HFFc6 (cell line): ENCODE measurements at regions not wholly inside any gene's neighbourhood (a gene's known extent, or its start where the extent isn't known, plus 50 kb on each side); places are given as distances from the start of the nearest gene placed in this dataset.
"Not testable (repeated sequence)": the region's sequence is repeated elsewhere in the genome, so short reads cannot be mapped to it uniquely, and the experiment has no call there.

ENCODE experiments used
- DNase-seq: peaks from one replicate; pipeline ENCODE4 v3.0.0-alpha.2; 2018
- H3K27ac Mint-ChIP-seq: 2 replicates; pipeline ENCODE4 v1.8.0; 2020; ENCODE audit warnings: mild to moderate bottlenecking, mixed read lengths
- H3K27me3 Mint-ChIP-seq: 2 replicates; pipeline ENCODE4 v1.8.0; 2021; ENCODE audit warnings: mild to moderate bottlenecking, moderate library complexity, mixed read lengths; ENCODE audit not compliant: insufficient read depth
- H3K36me3 Mint-ChIP-seq: 2 replicates; pipeline ENCODE4 v1.8.0; 2021; ENCODE audit warnings: low read depth, mixed read lengths
- H3K4me1 Mint-ChIP-seq: 2 replicates; pipeline ENCODE4 v1.8.0; 2020; ENCODE audit warnings: low read depth, mixed read lengths
- H3K4me3 Mint-ChIP-seq: 2 replicates; pipeline ENCODE4 v1.8.0; 2020; ENCODE audit warnings: mild to moderate bottlenecking, moderate library complexity, mixed read lengths
- H3K9me3 Mint-ChIP-seq: 2 replicates; pipeline ENCODE4 v1.8.0; 2020; ENCODE audit warnings: mild to moderate bottlenecking, mixed read lengths
- TF ChIP-seq, protein P1 (sequence below): fragments of 200-600 bp; sonication (generic); IDR thresholded peaks from 2 replicates; pipeline ENCODE4 v1.5.0; 2021; ENCODE audit warnings: antibody characterized with exemption, mild to moderate bottlenecking

DNA sequence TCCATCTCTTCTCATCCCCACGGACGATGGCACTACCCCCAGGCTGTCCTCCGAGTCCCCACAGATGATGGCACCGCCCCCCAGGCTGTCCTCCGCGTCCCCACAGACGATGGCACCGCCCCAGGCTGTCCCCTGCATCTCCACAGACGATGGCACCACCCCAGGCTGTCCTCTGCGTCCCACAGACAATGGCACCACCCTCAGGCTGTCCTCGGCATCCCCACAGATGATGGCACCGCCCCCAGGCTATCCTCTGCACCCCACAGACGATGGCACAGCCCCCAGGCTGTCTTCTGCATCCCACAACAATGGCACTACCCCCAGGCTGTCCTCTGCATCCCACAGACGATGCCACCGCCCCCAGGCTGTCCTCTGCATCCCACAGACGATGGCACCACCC lies 57.4 kb upstream of the PTCH1 start:
- no peak overlapping the region for H3K4me3 Mint-ChIP-seq
- H3K27ac Mint-ChIP-seq = no peak overlapping the region
- H3K9me3 Mint-ChIP-seq = no peaks in the 10 kb centered on the region
- peaks cover 18% of the 10 kb centered on the region for H3K4me1 Mint-ChIP-seq
- H3K36me3 Mint-ChIP-seq = no peaks in the 10 kb centered on the region
- no peak for DNase-seq
- TF ChIP-seq, protein P1, sequence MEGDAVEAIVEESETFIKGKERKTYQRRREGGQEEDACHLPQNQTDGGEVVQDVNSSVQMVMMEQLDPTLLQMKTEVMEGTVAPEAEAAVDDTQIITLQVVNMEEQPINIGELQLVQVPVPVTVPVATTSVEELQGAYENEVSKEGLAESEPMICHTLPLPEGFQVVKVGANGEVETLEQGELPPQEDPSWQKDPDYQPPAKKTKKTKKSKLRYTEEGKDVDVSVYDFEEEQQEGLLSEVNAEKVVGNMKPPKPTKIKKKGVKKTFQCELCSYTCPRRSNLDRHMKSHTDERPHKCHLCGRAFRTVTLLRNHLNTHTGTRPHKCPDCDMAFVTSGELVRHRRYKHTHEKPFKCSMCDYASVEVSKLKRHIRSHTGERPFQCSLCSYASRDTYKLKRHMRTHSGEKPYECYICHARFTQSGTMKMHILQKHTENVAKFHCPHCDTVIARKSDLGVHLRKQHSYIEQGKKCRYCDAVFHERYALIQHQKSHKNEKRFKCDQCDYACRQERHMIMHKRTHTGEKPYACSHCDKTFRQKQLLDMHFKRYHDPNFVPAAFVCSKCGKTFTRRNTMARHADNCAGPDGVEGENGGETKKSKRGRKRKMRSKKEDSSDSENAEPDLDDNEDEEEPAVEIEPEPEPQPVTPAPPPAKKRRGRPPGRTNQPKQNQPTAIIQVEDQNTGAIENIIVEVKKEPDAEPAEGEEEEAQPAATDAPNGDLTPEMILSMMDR = no peak
- peaks cover 14% of the 10 kb centered on the region for H3K27me3 Mint-ChIP-seq

DNA sequence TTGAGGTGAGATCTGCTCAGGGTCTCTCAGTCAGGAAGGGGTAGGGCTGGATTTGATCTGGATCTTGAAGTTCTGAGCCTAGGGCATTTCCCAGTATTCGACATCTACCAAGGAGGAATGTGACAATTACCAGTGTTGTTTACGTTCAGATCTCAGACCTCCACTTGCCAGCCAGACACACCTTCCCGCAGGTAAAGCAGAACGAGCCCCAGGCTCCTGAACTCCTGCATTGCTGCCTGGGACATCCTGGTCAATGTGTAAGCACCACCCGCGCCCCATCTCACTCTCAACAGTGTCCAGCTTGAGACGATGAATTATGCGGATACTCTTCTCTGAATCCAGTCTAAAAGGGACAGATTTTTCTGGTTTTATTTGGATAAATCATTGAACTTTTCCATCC lies 56.7 kb upstream of the PTCH1 start:
- DNase-seq = no peak
- H3K36me3 Mint-ChIP-seq = no peaks in the 10 kb centered on the region

DNA sequence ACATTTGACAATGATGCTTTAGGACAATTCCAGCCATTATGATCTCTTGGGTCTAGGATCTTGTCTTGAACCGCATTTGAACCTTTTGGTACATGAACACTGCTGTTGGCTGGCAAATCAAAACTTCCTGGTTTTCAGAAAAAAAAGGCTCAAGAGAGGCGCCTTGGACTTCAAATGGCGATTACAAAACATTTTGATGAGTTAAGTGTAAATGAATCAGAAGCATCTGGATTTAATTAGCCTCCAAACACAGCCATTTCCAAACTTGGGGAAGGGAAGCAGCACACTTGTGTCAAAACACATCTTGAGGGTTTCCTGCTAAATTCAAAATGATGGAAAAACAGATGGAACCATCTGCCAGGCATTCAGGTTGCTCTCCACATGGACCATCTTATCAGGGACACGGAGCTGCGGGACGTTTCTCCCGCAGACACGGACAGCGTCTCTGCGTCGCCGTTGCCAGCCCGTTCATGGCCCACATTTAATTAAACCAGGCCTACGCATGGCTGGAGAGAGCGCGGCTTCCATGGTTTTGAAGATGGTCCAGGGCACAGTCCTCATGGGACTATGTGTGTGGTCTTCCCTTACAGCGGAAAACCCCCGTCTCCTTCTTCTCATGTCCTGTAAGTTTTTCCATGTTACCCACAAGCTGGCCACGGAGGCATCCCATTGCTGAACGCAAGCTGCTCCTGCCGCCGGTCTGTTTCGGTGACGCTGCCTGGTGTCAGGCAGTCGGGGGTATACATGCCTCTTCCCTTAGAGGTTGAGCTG lies 55.8 kb upstream of the PTCH1 start:
- DNase-seq = peak; percentile 4
- Mint-ChIP-seq H3K9me3 (no peaks in the 10 kb centered on the region), H3K27me3 (peaks cover 9% of the 10 kb centered on the region), H3K36me3 (no peaks in the 10 kb centered on the region), H3K4me1 (peaks cover 18% of the 10 kb centered on the region), H3K4me3 (no peak overlapping the region), H3K27ac (no peak overlapping the region)
- TF ChIP-seq, protein P1 = no peak

More for the DNA sequence above, 56.7 kb upstream of the PTCH1 start:
- Mint-ChIP-seq H3K4me3 (no peak overlapping the region), H3K27me3 (peaks cover 14% of the 10 kb centered on the region), H3K4me1 (peaks cover 18% of the 10 kb centered on the region), H3K9me3 (no peaks in the 10 kb centered on the region), H3K27ac (no peak overlapping the region)
- TF ChIP-seq, protein P1 = no peak

DNA sequence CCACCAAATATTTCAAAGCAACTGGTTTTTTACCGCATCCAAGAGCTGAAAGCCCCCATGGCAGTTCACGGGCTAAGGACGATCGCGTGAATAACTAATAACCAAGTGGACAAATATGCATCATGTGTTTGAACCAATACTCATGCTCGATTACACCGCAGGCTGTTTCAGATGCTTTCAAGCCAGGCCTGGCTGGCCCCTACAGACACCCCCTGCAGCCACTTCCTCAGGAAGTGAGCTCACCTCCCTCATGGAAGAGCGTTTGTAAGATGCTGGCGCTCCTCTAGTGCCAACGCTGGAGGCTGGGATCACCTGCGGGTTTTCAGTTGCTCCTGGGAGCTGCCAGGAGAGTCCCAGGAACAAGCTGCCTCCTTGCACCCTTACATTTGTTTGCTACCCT lies 53.9 kb upstream of the PTCH1 start:
- H3K27ac Mint-ChIP-seq = no peak overlapping the region
- H3K4me3 Mint-ChIP-seq = peak overlapping the region; percentile 71; the same call in 1 of the 2 replicates
- DNase-seq = no peak

DNA sequence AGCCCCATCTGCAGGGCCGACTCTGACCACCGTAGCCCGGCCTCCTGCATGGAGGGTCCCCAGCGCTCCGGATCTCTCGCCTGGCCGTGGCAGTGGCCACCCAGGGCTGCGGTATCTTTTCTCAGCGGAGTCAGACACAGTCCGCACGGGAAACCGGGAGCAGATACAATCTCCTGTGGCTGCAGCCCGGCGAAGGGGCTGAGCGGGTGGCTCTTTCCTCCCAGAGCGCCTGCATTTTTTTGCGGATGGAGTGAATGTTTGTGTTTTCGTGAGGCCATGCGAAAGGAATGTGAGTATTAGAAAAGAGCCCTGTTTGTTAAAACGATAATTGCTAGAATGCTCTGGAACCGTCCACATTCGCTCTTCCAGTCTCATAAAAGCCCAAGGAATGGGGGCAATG lies 53.4 kb upstream of the PTCH1 start:
- DNase-seq = peak; percentile 14

More for the DNA sequence above, 53.9 kb upstream of the PTCH1 start:
- Mint-ChIP-seq H3K4me1 (peaks cover 18% of the 10 kb centered on the region), H3K9me3 (no peaks in the 10 kb centered on the region), H3K36me3 (no peaks in the 10 kb centered on the region), H3K27me3 (peaks cover 14% of the 10 kb centered on the region)
- TF ChIP-seq, protein P1 = no peak

DNA sequence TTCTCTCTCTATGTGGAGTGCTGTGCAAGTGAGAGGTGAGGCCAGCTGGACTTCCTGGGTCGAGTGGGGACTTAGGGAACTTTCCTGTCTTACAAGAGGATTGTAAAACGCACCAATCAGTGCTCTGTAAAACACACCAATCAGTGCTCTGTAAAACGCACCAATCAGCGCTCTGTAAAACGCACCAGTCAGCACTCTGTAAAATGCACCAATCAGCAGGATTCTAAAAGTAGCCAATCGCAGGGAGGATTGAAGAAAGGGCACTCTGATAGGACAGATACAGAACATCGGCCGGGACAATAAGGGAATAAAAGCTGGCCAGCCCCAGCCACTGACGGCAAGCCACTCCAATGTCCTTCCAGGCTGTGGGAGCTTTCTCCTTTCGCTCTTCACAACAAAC lies 52.0 kb upstream of the PTCH1 start:
- DNase-seq, H3K36me3 Mint-ChIP-seq, H3K27ac Mint-ChIP-seq, H3K4me3 Mint-ChIP-seq, H3K9me3 Mint-ChIP-seq: not testable (repeated sequence)
- H3K4me1 Mint-ChIP-seq = peaks cover 18% of the 10 kb centered on the region
- H3K27me3 Mint-ChIP-seq = peaks cover 16% of the 10 kb centered on the region

More for the DNA sequence above, 53.4 kb upstream of the PTCH1 start:
- H3K4me1 Mint-ChIP-seq = peaks cover 18% of the 10 kb centered on the region
- H3K9me3 Mint-ChIP-seq = no peaks in the 10 kb centered on the region
- TF ChIP-seq, protein P1 = no peak
- H3K36me3 Mint-ChIP-seq = no peaks in the 10 kb centered on the region
- H3K27ac Mint-ChIP-seq = no peak overlapping the region
- peaks cover 15% of the 10 kb centered on the region for H3K27me3 Mint-ChIP-seq
- peak overlapping the region; percentile 71 for H3K4me3 Mint-ChIP-seq
